ENCODE measurements at regions not wholly inside any gene's neighbourhood (a gene's known extent, or its start where the extent isn't known, plus 50 kb on each side); places are given as distances from the start of the nearest gene placed in this dataset.

GRCh38 chr6:27177485-27178406 is 69.8 kb upstream of the PRSS16 start:
- Histone ChIP-seq H3K79me2 (ENCODE audit: insufficient read depth, low read length) (no peaks in the 10 kb centered on the region), H3K27me3 (ENCODE audit: insufficient read depth, low read length) (peaks cover 24% of the 10 kb centered on the region), H3K27ac (ENCODE audit: low read depth, low read length) (peak overlapping the region; percentile 86)

GRCh38 chr6:27178407-27178730 is 69.1 kb upstream of the PRSS16 start:
- DNase-seq (ENCODE audit: insufficient read length, low spot score, missing footprints): no peak

More at GRCh38 chr6:27177485-27178406, 69.8 kb upstream of the PRSS16 start:
- Histone ChIP-seq H3K4me1 (ENCODE audit: insufficient read depth, low read length) (peaks cover 5% of the 10 kb centered on the region), H3K36me3 (ENCODE audit: insufficient read depth, low read length) (no peaks in the 10 kb centered on the region), H3K4me3 (ENCODE audit: insufficient read depth, low read length) (peak overlapping the region; percentile 92), H3K9me3 (ENCODE audit: low read depth, low read length) (no peaks in the 10 kb centered on the region), H2AFZ (ENCODE audit: low read length) (peak overlapping the region; percentile 100), H4K20me1 (ENCODE audit: insufficient read depth, low read length) (no peaks in the 10 kb centered on the region), H3K4me2 (ENCODE audit: insufficient read depth, low read length) (peak overlapping the region; percentile 95)
- TF ChIP-seq CTCF (IDR thresholded peaks at IDR 0.05; ENCODE audit: extremely low read depth, low read depth, low read length): peak; percentile 63
- DNase-seq (ENCODE audit: insufficient read length, low spot score, missing footprints): peak; percentile 83

GRCh38 chr6:27178860-27179259 is 68.6 kb upstream of the PRSS16 start:
- H3K36me3 ChIP-seq (ENCODE audit: insufficient read depth, low read length): no peaks in the 10 kb centered on the region
- peaks cover 5% of the 10 kb centered on the region for H3K4me1 ChIP-seq (ENCODE audit: insufficient read depth, low read length)
- no peak for TF ChIP-seq CTCF (IDR thresholded peaks at IDR 0.05; ENCODE audit: extremely low read depth, low read depth, low read length)
- no peak overlapping the region for H3K27ac ChIP-seq (ENCODE audit: low read depth, low read length)
- H2AFZ ChIP-seq (ENCODE audit: low read length): peak overlapping the region; percentile 56
- no peak for DNase-seq (ENCODE audit: insufficient read length, low spot score, missing footprints)
- no peaks in the 10 kb centered on the region for H4K20me1 ChIP-seq (ENCODE audit: insufficient read depth, low read length)
- no peaks in the 10 kb centered on the region for H3K9me3 ChIP-seq (ENCODE audit: low read depth, low read length)
- H3K27me3 ChIP-seq (ENCODE audit: insufficient read depth, low read length): peaks cover 30% of the 10 kb centered on the region
- peak overlapping the region; percentile 95 for H3K4me2 ChIP-seq (ENCODE audit: insufficient read depth, low read length)
- H3K4me3 ChIP-seq (ENCODE audit: insufficient read depth, low read length): peak overlapping the region; percentile 92
- H3K79me2 ChIP-seq (ENCODE audit: insufficient read depth, low read length): no peaks in the 10 kb centered on the region

More at GRCh38 chr6:27178407-27178730, 69.1 kb upstream of the PRSS16 start:
- Histone ChIP-seq H3K79me2 (ENCODE audit: insufficient read depth, low read length) (no peaks in the 10 kb centered on the region), H4K20me1 (ENCODE audit: insufficient read depth, low read length) (no peaks in the 10 kb centered on the region), H3K27me3 (ENCODE audit: insufficient read depth, low read length) (peaks cover 30% of the 10 kb centered on the region), H3K36me3 (ENCODE audit: insufficient read depth, low read length) (no peaks in the 10 kb centered on the region), H3K4me2 (ENCODE audit: insufficient read depth, low read length) (peak overlapping the region; percentile 95), H3K9me3 (ENCODE audit: low read depth, low read length) (no peaks in the 10 kb centered on the region), H2AFZ (ENCODE audit: low read length) (peak overlapping the region; percentile 100), H3K4me1 (ENCODE audit: insufficient read depth, low read length) (peaks cover 5% of the 10 kb centered on the region), H3K4me3 (ENCODE audit: insufficient read depth, low read length) (peak overlapping the region; percentile 92), H3K27ac (ENCODE audit: low read depth, low read length) (peak overlapping the region; percentile 86)
- no peak for TF ChIP-seq CTCF (IDR thresholded peaks at IDR 0.05; ENCODE audit: extremely low read depth, low read depth, low read length)

GRCh38 chr6:27183060-27183832 is 64.3 kb upstream of the PRSS16 start:
- Histone ChIP-seq H4K20me1 (ENCODE audit: insufficient read depth, low read length) (no peaks in the 10 kb centered on the region), H3K27me3 (ENCODE audit: insufficient read depth, low read length) (peaks cover 30% of the 10 kb centered on the region), H3K27ac (ENCODE audit: low read depth, low read length) (no peak overlapping the region), H3K4me2 (ENCODE audit: insufficient read depth, low read length) (no peak overlapping the region), H3K36me3 (ENCODE audit: insufficient read depth, low read length) (no peaks in the 10 kb centered on the region), H3K4me1 (ENCODE audit: insufficient read depth, low read length) (peaks cover 3% of the 10 kb centered on the region), H3K4me3 (ENCODE audit: insufficient read depth, low read length) (no peak overlapping the region), H3K79me2 (ENCODE audit: insufficient read depth, low read length) (no peaks in the 10 kb centered on the region), H3K9me3 (ENCODE audit: low read depth, low read length) (no peaks in the 10 kb centered on the region), H2AFZ (ENCODE audit: low read length) (no peak overlapping the region)
- DNase-seq (ENCODE audit: insufficient read length, low spot score, missing footprints): no peak
- TF ChIP-seq CTCF (IDR thresholded peaks at IDR 0.05; ENCODE audit: extremely low read depth, low read depth, low read length): no peak

Data from osteoblast (primary cell).